ENCODE measurements at regions not wholly inside any gene's neighbourhood (a gene's known extent, or its start where the extent isn't known, plus 50 kb on each side); places are given as distances from the start of the nearest gene placed in this dataset.
A peak's percentile ranks its signal among the peaks of the same experiment; 100 is the strongest.

DNA sequence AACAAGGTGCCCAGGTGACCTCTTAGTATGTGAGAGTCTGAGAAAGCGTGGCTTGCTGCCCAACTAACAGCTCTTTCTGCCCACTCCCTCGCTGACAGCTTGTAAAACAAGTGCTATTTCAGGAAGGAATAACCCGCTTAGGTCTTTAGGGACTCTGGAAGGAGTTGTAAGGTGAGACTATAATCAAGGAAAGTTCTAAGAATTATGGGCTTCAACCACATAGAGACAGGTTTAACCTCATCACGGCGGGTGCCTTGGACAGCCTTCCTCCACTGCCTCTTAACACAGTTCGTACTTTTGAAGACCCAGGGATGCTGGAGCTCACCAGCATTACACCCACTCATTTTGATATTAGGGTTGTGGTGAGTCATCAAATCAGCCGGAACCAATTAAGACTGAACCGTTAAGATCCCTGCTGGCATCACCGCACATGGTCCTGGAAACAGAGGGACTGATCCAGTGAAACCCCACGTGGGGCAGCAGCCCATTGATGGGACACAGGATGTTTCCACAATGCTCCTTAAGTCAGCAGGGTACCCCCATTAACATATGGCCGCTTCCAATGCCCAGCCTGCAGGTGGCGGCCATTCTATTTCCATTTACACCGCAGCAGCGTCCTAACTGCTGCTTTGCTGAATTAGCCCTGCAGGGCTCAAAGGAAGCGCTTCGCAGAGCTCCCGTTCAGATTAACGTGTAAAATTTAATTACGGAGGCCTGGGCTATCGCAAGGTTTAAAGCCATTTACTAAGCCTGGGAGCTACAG lies 176.6 kb upstream of the SDK2 start:
- no peak for DNase-seq

DNA sequence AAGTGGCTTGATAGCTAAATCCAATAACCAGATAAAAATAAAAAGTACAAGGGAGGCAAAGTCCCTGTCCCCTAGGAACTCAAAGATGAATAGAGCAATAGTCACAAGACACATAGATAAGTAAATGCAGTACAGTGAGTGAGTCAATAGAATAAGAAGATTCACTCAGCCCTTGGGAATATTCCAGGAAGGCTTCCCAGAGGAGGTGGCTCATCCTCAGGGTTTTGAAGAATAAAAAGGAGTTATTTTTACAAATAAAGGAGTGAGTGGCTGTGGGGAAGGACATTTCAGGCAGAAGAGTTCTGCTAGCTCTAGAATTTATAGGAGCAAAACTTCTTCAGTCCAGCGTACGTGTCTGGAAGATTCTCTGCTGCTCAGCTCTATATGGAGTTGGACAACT lies 177.4 kb upstream of the SDK2 start:
- DNase-seq, result no peak

DNA sequence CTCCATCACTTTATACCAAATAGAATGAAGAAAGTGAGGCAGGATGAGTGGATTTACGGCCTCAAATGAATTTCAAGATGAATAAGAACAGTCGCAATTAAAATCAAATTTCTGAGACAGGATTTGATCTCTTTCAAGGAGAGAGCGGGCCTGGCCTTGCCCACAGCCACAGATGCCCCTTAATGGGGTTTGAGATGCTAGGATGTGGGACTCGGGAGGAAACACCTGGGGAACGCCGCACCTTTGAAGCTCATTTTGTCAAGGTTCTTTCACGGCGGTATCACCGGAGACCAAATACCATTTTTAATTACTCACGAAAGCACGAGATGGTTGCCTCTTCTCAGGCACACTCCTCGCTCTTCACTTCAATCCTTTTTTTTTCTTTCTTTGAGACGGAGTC lies 178.1 kb upstream of the SDK2 start:
- no peak for DNase-seq

DNA sequence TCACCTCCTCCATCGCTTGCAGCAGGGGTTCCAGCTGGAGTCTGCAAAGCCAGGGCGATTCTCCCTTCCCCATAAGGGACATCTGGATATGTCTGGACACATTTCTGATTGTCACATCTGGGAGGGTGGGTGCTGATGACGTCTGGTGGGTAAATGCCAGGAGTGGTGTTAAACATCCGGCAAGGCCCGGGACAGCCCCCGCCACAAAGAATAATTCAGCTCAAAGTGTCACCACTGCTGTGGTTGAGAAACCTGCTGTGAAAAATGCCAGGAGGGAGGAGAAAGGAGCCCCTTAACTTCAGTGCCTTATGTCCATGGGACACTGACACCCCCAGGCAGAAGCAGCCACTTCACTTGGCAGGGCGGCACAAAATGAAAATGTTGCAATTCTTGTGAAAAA lies 179.4 kb upstream of the SDK2 start:
- no peak for DNase-seq

DNA sequence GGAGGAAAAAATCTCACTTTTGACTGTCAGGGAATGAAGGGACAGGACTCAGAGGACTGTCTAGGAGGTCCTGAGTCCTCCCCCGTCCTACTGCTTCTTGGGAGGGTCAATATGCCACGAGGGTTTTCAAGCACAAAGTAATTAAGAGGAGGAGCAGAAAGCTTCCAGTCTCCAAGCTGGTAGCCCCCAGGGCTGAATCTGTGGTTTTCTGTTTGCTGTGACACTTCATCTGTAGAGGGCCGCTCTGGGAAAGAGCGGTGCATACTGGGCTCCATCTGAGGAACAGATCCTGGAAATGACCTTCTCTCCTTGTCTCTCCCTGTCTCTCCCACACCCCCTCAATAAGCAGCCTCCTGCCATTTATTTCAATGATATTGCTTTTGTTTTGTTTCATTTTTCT lies 180.1 kb upstream of the SDK2 start:
- no peak for DNase-seq

DNA sequence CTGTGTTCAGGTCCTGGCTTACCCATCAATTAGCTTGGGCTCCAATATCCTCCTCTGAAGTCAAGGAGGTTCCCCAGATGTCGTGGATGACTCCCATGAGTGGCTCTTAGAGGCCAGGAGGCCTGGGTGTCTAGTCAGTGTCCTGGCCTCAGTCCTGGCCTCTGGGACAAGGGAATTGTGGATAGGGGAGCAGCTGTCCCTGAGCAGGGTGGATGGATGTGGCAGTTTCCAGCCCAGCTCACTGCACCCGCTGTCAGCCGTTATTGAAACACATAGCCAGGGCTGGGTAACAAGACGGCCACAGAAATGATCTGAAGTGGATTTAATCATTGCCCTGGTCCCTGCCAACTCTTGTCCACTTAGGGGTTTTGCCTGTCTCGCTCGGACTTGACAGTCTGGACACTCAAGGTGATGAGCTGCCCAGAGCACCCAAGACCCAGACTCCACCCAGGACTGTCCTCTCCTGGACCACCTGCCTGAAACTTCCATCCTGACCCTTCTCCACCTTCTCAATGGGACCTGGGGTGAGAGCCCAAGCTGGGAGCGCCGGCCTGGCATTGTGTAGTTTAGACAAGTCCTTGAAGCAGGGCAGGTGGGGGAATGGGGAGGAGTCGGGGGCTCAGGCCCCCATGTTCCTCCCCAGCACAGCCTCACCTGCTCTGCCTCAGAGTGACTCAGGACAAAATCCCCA lies 182.1 kb upstream of the SDK2 start:
- no peak for DNase-seq

DNA sequence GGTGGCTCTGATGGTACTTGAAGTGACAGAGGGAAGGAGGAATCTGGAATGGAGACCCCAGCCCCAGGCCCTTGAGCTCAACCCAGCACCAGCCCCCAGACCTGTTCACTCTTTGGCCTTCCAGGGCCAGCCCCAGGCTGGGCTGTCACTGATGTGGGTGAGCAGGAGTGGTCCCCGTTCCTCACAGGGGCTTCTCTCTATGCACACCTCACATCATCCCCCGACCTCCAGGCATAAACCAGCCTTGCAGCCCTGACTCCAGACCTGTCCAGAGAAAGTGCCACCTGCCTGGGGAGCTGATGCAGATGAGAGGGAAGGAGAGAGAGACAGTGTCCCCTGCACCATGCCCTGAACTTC lies 182.6 kb upstream of the SDK2 start:
- no peak for DNase-seq

DNA sequence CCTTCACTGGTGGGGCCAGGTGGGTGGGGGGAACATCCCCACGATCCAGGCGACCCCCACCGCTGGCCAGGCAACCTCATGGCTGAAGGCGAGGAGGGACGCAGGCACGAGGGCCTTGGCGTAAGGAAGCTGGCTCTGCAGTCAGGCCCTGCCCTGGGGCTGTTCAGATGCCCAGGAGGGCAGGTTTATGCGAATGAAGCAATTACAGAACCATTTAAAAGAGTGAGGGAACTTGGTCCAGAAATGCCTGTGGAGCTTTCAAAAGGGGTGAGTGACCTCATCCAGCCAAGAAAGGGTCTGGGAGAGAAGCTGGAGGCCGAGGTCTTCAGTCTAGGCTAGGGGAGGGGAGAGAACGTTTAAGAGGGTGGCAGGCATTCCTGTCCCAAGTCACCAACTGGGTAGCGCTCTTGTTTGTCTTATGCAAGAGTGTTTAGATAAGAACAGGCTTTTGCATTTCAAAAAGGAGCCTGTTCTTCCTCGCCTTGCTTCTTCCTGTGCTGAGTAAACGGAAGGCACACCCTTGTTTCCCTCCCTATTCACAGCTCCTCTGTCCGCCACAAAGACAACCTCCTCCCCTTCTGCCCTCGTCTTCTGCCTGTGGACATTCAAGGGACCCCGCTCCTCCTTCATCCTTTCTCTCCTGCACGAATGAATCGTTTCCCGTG lies 183.5 kb upstream of the SDK2 start:
- no peak for DNase-seq

DNA sequence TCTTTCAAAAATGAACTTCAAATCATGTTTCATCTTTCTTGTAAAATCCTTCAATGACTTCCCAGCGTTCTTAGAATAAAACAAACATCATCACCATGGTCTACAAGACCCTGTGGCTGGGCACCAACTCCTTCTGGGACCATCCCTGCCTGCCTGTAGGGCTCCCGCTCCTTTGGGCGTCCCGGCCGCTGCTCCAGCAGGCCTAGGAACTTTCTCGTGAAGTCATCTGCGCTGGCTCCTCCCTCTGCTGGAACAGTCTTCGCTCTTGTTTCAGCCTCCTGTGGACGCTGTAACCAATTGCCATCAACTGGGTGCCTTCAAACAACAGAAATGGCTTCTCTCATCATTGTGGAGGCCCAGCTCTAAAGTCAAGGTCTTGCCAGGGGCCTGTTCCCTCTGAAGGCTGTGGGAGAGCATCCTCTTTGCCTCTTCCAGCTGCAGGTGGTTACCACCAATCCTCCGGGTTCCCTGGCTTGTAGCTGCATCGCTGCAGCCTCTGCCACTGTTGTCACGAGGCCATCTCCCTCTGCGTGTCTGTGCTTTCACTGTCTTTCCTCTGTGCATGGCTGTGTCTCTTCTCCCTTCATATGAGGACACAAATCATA lies 185.5 kb upstream of the SDK2 start:
- DNase-seq, result no peak

DNA sequence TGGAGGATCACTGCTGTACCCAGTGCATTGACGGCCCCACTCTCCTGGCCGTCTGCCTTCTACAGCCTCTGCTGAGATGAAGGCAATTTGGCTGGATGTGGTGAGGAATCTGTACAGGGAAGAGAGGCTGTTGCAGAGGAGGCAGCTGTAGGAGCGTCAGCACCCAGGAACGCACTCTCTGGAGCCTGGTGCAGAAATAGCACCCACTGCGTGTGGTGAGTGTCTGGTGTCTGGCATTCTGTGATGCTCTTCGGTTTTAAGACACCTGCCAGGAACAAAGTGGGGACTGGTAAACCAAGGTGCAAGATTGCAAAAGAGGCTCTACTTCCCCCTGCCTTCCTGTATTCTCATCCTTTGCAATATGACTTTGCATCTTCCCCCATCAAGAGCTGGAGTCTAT lies 187.5 kb upstream of the SDK2 start:
- no peak for DNase-seq

DNA sequence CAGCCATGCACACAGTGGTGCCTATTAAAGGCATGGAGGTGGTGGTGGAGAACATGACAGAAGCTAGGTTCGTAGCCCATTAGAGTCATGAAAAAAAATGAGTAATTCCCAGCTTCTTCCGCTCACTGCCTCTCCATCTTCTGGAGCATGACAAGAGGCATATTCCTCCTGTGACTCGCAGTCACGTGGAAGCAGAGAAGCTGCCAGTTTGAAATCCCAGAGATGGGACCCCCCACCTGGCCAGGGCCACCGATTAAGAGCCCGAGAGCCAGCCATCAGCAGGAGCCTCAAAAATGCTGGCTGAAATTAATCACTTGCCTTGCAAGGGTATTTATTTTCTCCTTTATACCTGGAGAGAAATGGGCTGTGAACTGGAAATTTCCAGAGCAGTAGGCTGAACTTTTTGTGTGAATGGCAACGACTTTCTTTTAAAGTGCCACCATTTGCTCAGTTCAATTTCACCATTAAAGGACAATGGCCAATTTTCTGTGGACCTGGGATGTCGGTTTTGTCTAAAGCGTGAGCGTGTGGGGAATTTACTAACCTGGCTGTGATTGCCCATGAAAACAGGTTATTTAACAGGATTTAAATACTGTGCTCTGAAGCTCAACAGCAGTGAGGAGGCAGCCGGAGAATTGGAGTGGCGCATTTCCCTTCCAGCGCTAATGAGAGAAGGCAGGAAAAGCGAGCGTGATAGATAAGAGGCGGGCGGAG lies 189.7 kb upstream of the SDK2 start:
- no peak for DNase-seq

DNA sequence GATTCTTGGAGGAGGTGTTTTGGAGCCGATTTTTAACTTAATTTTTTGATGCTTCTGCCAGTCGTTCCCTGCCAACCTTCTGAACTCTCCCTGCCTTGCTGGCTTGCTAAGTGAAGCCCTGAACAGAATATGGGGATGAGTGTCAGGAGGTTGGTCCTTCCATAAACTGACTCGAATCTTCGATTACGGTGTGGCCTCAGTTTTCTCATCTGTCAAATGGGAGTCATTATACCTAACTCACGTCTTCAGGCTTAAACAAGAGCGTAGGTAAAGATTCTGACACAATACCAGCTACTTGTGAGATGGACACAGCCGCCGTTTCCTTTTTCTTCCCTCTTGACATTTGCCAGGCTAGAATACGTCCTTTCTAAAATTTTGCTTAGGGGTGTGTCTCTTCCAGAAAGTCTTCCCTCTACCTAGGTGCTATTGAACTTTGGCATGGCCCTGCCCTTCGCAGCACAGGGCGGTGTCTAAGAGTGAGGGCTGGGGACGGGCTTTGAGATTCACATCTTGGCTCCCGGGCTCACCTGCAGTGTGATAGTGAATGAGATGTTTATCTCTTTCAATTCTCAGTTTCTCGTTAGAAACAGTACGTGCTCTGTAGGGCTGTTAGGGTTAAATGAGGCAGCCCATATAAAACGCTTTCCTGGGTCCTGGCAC lies 190.6 kb upstream of the SDK2 start:
- DNase-seq, result no peak

DNA sequence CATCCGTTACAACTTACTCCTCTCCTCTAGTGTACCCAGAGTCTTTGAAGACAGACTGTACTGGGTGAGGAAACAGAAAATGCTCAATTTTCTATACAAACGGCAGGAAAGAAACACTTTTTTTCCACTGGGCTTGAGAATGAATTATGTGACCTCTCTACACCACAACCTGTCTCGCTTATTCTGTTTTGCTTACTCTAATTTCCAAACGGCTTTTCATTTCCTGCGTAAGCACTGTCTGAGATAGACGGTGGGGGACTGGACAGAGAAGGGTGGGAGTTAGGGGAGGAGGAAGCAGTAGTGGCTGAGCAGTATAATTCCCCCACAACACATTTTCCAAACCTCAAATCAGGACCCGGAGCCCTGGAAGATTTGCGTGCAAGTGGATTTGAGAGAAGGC lies 191.4 kb upstream of the SDK2 start:
- no peak for DNase-seq

DNA sequence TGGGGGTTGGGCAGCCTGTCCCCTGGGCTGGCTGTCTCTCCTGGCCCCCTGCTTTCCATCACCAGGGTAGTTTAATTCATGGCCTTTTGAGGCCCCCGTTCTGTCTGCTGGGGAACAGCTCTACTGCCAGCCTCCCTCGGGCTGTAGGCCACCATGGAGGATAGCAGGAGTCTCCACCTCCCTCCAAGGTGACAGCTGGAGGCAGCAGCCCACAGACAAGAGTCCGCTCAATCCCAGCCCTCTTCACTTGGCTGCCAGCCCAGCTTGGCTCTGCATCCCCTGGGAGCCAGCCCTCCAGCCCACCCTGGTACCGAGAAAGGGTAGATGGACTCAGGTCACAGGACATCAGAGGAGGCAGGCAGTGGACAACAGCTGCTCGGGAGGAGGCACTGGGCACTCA lies 194.6 kb upstream of the SDK2 start:
- no peak for DNase-seq

DNA sequence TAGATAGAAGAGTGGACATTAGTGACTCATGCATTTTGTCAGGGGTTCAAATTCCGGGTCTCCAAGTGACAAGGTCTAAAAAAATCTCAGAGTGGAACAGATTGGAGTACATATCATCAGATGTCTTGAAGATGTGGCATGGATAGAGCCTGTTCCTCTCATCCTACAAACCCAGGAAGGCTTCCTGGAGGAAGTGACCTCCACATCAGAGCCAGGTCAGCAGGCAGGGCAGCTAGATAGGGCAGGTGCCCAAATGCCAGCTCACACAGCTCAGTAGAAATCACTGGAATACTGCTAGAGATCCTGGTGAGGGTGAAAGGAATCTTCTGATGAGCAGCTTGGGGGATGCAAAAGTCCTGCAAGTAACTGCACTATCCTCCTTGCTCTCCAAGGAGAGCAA lies 196.6 kb upstream of the SDK2 start:
- no peak for DNase-seq

DNA sequence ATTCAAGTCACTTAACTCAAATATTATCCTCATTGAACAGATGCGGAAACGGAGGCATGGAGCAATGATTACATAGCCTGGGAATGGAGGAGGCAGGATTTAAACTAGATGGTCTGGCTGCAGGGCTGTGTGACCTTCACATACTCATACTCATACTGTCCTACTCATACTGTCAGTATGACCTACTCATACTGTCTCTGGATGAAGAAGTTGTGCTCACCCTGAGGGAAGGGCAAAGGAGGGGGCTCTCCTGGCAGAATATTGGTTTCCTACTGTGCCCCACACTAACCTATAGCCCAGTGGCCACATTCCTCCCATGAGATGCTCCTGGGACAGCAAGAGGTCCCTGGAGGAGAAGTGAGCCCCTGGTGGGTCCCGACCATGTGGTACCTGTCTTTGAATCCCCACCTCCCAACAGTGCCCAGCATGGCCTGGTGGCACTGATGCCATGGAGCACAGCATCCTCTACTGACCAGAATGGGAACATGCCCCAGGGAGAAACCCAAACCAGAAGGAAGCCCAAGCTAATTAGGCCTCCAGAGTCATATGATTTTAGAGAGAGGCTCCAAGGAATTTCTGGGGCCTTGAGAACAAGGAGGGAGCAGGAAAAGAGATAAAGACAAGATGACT lies 197.3 kb upstream of the SDK2 start:
- DNase-seq, result peak; percentile 63

DNA sequence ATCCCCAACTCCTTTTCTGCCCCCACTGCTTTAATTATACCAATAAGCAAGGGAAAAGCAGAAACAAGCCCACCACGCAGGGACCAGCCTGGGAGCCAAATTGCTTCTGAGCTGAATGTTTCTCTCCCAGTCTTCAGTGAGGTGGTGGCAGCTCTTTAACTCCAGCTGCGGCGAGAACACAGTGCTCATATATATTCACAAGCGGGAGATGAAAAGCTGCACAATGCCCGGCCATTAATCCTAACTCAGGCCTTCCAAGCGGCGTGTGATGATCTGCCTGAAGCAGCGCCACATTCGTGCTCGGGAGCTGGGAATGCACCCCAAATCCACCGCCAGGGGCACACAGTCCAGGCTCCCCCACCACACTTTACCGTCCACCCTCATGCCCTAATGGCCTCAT lies 203.7 kb upstream of the SDK2 start:
- DNase-seq, result no peak

DNA sequence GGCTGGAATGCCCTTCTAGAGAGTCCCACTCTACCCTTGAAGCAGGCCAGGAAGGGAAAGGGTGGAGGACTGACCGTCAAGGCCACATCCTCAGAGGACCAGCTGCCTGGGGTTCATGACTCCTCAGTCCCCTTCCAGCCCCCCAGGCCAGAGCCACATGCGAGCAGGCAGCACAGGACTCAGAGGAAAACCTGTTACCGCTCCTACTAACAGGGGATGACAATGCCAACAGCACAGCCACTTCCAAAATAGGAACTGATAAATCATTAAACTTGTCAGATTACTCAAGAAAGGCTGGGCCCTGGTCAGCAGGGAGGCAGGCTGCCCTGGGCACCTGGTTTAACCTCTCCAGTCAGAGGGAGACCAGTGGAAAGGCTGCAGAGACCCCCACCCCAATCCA lies 206.2 kb upstream of the SDK2 start:
- no peak for DNase-seq

DNA sequence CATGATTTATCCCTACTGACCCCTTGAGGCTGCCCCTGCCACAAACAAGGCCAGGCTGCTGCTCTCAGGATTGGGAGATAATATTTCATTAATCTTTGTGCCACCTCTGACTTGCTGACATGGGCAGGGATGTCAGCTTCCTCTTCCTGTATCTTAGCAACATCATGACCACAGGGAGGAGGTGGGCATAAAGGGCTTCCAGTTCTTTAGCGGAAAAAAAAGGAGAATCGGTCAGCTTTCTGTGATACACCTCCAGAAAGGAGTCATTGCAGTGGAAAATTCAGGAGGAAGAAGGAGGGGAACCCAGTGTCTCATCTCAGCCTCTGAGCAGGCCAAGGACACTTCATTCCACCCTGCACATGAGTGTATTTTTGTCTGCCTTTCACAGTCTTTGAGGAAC lies 206.8 kb upstream of the SDK2 start:
- DNase-seq, result no peak

DNA sequence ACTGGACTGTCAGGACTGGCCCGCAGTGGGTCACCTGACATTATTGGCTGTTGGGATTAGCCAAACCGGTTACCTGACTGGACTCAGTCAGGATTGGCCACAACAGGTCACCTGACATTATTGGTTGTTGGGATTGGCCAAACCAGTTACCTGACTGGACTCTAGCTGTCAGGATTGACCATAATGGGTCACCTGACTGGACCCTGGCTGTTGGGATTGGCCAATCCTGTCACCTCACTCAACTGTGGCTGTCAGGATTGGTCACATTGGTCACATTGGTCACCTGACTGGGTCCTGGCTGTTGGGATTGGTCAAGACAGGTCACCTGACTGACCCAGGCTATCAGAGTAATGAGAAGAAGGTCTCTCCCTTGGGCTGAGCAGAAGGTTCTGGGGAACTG lies 207.7 kb upstream of the SDK2 start:
- DNase-seq, result no peak

DNA sequence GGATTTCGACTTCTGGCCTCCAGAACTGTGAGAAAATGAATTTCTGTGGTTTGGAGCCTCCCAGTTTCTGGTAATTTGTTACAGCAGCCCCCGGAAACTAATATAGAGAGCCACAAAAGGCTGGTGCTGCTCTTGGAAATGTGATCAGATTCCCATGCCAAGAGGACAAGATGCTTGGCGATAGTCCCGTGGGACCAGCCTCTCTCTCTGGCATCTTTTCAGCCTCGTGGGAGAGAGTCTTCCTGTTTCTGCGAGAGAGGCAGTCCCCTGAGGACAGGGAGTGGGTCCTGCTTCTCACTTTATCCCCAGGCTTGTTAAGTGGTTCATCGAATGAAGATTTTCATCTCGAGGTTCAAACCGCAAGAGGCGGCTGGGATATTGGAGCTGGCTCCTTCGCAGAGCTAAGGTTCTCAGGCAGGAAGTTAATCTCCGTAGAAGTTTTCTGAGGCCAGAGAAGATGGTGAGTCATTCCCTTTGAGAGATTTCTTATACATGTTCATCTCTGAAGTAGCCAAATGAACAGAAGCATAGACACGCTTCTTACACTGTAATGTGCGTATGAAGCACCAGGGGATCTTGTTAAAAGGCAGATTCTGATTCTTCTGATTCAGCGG lies 211.6 kb upstream of the SDK2 start:
- DNase-seq, result no peak

DNA sequence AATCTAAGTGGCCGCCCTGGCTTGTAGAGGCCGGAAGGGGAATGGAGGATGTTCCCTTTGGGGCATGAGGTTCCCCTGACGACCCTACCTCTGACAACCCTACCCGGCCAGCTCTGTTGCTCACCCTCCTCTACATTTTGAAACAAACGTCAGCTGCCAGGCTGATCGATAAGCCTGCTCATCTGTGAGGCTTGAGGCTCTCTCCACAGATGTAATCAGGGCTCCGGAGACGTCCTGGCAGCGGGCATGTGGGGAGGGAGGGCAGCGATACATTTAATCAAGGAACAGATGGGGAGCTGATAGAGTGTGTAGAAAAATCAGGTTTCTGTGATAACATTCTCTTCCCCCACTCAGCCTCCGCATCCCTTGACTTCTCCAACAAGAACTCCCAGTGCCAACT lies 212.3 kb upstream of the SDK2 start:
- no peak for DNase-seq

All from NCI-H1436 treated with DMSO at 0.1 percent for 48 hours (cell line).